T-helper 2 cell (primary cell): ENCODE measurements at regions not wholly inside any gene's neighbourhood (a gene's known extent, or its start where the extent isn't known, plus 50 kb on each side); places are given as distances from the start of the nearest gene placed in this dataset.
"Not testable (repeated sequence)": the region's sequence is repeated elsewhere in the genome, so short reads cannot be mapped to it uniquely, and the experiment has no call there.

ENCODE experiments used
- DNase-seq, 5 experiments: peaks; one replicate each; pipeline versions ENCODE4 v3.0.0 to v3.0.0-alpha.2; 2012 to 2022

- DNase-seq = no peak
Measured at GRCh38 chr10:106280896-106281460, 883.5 kb downstream of the SORCS1 start.

DNA sequence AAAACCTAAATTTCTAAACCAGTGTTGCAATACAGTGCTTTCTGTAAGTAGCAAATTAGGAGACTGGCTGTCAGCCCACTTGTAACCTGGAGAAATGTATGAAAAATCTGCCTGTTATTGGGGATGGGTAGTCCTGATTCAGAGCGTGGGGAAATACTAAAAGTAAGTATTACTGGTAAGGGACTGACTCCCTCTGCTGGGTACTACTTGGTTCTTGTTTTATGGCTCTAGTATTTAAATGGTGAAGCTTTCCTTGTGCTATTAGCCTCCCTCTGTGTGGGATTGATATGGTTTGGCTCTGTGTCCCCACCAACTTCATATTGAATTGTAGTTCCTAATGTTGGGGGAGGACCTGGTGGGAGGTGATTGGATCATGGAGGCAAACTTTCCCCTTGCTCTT is 886.1 kb downstream of the SORCS1 start:
- no peak for DNase-seq

DNA sequence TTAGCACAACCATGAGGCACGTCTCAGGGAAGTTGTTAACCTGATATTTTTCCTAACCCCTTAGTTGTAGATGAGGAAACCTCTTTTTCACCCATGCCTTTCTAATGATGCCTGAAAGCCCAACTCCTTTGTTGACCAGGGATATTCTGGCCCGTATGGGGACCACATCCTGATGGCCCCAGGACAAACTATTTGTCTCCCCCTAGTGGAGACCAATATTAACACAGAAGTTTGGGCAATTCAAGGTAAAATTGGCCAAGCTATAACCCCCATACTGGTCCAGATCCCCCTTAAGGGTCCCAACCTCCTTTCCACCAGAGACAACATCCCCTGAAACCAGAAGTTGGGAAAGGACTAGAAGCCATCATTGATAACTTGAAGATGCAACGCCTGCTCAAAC is 893.3 kb downstream of the SORCS1 start:
- no peak for DNase-seq

DNA sequence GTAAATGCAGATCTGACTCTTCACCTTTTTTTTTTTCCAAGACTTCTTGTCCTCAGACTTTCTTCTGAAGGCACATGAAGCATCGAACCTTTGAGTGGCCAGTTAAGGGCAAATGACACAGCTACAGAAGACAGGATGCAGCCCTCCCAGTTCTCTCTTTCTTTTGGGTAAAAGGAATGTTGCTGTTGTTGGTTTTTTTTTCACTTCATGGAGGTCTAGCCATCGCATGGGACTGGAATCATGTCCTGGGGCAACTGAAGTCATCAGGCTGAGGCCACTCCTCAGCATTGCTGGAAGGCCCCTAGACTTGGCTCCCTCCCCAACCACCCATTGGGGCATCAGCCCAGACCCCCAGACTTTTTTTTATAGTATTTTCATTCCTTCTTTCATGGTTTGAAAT is 896.5 kb downstream of the SORCS1 start:
- no peak for DNase-seq

GRCh38 chr10:106267591-106267990 is 896.9 kb downstream of the SORCS1 start:
- DNase-seq = no peak

DNA sequence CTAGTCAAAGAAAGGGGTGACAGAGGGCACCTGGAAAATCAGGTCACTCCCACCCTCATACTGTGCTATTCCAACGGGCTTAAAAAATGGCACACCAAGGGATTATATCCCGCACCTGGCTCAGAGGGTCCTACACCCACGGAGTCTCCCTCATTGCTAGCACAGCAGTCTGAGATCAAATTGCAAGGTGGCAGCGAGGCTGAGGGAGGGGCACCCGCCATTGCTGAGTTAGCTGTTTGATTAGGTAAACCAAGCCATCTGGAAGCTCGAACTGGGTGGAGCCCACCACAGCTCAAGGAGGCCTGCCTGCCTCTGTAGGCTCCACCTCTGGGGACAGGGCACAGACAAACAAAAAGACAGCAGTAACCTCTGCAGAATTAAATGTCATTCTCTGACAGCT is 907.1 kb downstream of the SORCS1 start:
- not testable (repeated sequence) for DNase-seq

- DNase-seq = no peak
Measured at GRCh38 chr10:106255111-106255678, 909.3 kb downstream of the SORCS1 start.

DNA sequence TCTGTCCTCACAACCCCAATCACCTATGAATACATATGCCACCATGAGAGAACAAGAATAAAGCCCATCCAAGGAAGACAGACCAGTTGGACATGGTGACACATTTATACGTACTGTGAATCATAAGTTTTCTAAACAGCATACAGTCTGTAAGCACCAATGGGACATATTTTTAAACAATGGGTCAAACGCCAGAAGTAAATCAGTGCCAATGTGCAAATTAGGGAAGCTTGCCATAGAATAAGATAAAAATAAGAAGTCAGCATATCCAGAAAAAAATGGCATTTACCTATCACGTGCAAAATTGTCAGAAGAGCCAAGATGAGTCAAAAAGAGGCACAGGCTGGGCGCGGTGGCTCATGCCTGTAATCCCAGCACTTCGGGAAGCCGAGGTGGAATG is 910.4 kb downstream of the SORCS1 start:
- no peak for DNase-seq

DNA sequence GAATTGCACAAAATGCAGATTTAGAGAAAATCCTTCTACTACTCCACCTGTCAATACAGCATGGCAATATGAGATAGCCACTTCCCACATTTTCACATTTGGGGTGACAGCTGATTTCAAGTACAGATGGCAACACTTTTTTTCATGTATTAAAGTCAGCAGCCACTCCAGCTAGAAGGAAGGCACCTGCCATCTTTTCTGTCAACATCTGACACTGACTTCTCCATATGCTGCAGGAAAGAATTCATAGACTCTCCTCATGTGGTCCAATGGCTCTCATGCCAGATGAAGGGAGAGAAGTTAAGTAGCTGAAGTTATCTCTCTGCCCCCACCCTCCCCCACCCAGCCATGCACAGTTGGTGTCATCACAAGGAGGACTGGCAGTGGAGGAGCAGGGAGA is 912.0 kb downstream of the SORCS1 start:
- no peak for DNase-seq

- no peak for DNase-seq
Measured at GRCh38 chr10:106251573-106251972, 912.9 kb downstream of the SORCS1 start.

- no peak for DNase-seq
Measured at GRCh38 chr10:106242301-106242700, 922.2 kb downstream of the SORCS1 start.

DNA sequence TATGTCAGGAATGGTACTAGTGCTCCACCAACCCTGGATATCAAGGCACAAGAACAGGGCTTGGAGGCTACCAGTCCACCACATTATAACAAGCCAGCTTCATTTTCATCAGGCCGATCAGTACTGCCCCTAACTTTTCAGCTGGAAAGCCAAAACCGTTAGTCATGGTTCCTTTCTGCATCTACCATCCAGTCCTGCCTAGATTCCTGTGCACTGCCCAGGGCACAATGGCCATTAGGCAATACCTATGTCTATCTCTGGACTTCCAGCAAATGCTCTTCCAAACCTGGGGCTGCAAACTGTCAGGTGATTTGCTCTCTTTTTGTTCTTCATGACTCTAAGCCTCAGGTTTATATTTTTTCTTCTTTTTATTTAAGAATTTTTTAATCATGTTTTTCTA is 937.7 kb downstream of the SORCS1 start:
- DNase-seq = no peak

- DNase-seq = no peak
Measured at GRCh38 chr10:106226142-106226541, 938.4 kb downstream of the SORCS1 start.

GRCh38 chr10:106224676-106225075 is 939.8 kb downstream of the SORCS1 start:
- DNase-seq = peak in 1 of 5 experiments; percentile 1

DNA sequence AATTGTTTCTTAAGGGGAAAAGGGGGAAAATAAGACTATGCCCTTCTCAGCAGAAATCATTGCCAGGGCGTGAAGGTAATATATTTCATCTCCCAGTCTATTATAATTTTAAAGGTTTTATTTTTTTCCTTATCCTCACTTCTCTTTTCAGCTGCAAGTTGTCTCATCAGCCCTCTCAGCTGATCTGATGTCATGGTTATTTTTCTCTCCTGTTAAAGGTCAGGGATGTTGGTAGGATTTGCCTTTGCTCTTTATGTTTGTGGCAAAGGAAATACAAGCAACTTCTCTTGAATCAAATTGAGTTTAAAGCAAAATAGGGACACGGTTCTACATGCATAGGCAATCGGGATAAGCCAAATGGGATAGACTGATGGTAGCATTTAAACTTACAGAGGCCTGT is 946.9 kb downstream of the SORCS1 start:
- no peak for DNase-seq

- no peak for DNase-seq
Measured at GRCh38 chr10:106216085-106216484, 948.4 kb downstream of the SORCS1 start.

GRCh38 chr10:106214243-106214642 is 950.3 kb downstream of the SORCS1 start:
- no peak for DNase-seq

GRCh38 chr10:106213493-106213892 is 951.0 kb downstream of the SORCS1 start:
- no peak for DNase-seq

- DNase-seq = no peak
Measured at GRCh38 chr10:106198275-106198674, 966.2 kb downstream of the SORCS1 start.

GRCh38 chr10:106189292-106189691 is 975.2 kb downstream of the SORCS1 start:
- peak in 1 of 5 experiments; percentile 25 for DNase-seq

- DNase-seq = no peak
Measured at GRCh38 chr10:106185951-106186350, 978.6 kb downstream of the SORCS1 start.

GRCh38 chr10:106183041-106183440 is 981.5 kb downstream of the SORCS1 start:
- DNase-seq = no peak

DNA sequence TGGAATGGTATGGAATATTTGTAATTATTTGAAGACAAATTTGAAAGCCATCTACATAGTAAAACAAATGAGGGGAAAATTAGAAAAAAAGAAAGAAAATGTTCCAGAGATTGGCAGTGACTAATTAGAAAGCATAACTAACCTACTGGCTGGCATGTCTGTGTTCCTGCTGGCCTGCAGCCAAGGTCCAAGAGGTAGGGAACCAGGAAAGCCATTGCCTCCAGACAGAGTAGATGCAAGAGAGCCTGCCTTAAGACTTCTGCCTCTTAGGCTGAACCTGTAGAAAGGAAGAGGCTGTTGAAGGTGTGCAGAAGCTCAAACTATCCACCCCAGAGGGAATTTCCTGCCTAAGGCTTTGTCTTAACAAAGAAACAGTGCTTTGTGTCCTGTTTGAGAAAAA is 982.0 kb downstream of the SORCS1 start:
- DNase-seq = no peak

GRCh38 chr10:106181501-106181900 is 983.0 kb downstream of the SORCS1 start:
- DNase-seq = no peak

DNA sequence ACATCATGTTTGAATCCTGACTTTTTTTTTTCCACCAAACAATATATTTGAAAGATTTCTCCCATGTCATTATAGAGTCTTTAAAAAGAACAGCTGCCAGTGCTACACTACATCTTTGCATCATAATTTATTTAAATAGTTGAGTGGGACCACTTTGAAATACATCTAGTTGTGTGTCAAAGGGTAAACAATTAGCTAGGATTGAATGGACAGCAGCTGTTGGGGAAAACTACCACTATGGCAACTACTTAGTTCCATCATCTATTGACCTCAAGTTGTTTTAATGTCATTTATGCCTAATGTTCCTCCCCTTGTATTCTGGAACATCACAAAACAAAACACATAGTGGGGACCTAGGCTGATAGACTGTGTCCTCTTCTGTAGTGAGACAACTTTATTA is 985.1 kb downstream of the SORCS1 start:
- no peak for DNase-seq
